ENCODE measurements at regions not wholly inside any gene's neighbourhood (a gene's known extent, or its start where the extent isn't known, plus 50 kb on each side); places are given as distances from the start of the nearest gene placed in this dataset.
"Not testable (repeated sequence)": the region's sequence is repeated elsewhere in the genome, so short reads cannot be mapped to it uniquely, and the experiment has no call there.

DNA sequence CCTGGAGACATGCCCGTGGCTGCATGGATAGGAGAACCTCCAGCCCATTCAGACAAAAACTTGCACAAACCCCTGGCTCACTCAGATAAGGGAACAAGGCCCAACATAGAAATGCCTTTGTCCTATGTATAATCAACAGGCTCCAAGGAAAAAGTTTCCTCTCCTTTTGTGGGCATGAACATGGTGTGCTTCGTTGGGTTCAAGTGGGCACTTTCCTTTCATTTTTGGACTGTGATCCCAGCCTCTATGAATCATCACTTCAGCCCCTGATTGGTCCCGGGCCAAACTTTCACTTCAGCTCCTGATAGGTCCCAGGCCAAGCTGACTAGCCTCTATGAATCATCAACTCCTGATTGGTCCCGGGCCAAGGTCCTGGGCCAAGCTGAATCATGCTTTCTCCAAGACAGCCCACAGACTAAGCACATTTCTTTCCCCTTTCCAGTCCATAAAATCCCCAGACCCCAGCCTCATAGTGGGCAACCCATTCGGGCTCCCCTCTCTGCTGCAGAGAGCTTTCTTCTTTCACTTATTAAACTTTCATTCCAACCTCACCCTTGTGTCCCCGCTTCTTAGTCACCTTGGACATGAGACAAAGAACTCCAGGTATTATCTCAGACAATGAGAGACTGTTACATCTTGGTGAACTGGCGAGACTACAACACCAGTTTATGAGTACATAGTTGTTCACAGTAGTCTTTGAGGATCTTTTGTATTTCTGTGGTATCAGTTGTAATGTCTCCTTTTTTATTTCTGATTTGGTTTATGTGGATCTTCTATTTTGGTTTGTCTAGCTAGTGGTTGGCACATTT, 146.7 kb downstream of the SPIN4 start:
- DNase-seq (ENCODE audit: low spot score in 2 of 2); intact Hi-C loops (cut with DNase I; ENCODE audit: low total_unique reads); H3K4me3 ChIP-seq (ENCODE audit: low read depth, poor library complexity, severe bottlenecking): not testable (repeated sequence)
- no CpG with 5 or more reads among the region's 7 CpGs for WGBS, 2 donors

DNA sequence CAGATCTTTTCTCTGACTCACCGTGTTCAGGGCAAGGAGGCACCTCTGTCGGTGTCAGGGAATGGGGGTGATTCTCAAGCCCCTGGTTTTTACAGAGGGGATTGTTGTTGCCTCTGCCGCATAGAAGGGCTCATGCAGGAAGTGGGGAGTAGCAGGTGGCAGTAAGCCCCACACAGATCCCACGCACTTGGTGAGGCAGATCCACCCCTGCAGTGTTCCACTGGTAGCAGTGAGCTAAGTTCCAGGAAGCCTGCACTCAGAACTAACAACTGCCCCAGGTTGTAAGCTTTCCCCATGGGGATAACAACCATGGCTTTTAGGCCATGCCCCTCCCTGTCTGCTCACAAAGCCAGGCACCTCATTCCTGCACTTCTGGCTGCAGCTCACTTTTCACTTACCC, 149.1 kb downstream of the SPIN4 start:
- H3K4me3 ChIP-seq (ENCODE audit: low read depth, poor library complexity, severe bottlenecking); DNase-seq (ENCODE audit: low spot score in 2 of 2); intact Hi-C loops (cut with DNase I; ENCODE audit: low total_unique reads): not testable (repeated sequence)
- no CpG with 5 or more reads among the region's 4 CpGs for WGBS, 2 donors

DNA sequence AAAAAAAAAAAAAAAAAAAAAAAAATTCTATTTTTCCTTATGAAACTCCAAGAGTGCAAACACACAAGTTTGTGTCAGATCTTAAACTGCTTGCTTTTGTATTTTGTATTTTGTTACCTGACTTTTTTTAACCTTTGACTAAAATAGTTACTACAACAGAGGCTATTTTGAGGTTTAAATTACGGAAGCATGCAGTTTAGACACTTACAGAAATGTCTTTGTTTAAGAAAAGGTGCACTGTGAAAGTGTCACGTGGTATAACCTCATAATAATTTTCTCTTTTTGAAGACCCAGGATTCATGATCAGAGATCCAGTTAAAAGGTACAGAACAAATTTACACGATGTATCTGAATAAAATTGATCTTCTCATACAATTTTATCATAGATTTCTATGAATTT, 152.4 kb downstream of the SPIN4 start:
- DNase-seq (ENCODE audit: low spot score in 2 of 2); H3K4me3 ChIP-seq (ENCODE audit: low read depth, poor library complexity, severe bottlenecking); intact Hi-C loops (cut with DNase I; ENCODE audit: low total_unique reads): not testable (repeated sequence)
- no CpG with 5 or more reads among the region's 3 CpGs for WGBS, 2 donors

DNA sequence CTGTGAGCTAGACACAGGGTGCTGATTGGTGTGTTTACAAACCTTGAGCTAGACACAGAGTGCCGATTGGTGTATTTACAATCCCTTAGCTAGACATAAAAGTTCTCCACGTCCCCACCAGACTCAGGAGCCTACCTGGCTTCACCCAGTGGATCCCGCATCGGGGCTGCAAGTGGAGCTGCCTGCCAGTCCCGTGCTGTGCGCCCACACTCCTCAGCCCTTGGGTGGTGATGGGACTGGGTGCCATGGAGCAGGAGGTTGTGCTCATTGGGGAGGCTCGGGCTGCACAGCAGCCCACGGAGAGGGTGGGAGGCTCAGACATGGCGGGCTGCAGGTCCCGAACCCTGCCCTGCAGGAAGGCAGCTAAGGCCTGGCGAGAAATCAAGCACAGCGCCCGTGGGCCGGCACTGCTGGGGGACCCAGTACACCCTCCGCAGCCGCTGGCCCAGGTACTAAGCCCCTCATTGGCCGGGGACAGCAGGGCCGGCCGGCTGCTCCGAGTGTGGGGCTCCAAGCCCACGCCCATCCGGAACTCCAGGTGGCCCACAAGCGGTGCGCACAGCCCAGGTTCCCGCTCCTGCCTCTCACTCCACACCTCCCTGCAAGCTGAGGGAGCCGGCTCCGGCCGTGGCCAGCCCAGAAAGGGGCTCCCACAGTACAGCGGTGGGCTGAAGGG, 158.6 kb downstream of the SPIN4 start:
- intact Hi-C loops (cut with DNase I; ENCODE audit: low total_unique reads); H3K4me3 ChIP-seq (ENCODE audit: low read depth, poor library complexity, severe bottlenecking): not testable (repeated sequence)
- peak in 1 of 2 donors; percentile 76 for DNase-seq (ENCODE audit: low spot score in 2 of 2)
- 84 to 92% methylated on average over 6 to 29 of the region's 29 CpGs for WGBS, 2 donors

DNA sequence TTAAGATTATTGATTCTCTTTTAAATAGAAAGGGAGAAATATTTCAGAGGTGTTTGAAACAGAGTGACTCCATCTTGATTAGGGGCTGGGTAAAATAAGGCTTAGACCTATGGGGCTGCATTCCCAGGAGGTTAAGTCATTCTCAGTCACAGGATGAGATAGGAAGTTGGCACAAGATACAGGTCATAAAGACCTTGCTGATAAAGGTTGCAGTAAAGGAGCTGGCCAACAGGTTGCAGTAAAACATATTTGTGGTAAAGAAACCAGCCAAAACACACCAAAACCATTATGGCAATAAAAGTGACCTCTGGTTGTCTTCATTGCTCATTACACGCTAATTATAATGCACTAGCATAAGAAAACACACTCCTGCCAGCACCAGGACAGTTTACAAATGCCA, 165.0 kb downstream of the SPIN4 start:
- H3K4me3 ChIP-seq (ENCODE audit: low read depth, poor library complexity, severe bottlenecking): no peak overlapping the region
- intact Hi-C loops (cut with DNase I; ENCODE audit: low total_unique reads): no loop called here
- no peak for DNase-seq (ENCODE audit: low spot score in 2 of 2)
- WGBS, 2 donors: 54 to 93% methylated on average over 1 of the region's 1 CpG
- TF ChIP-seq, protein P1, sequence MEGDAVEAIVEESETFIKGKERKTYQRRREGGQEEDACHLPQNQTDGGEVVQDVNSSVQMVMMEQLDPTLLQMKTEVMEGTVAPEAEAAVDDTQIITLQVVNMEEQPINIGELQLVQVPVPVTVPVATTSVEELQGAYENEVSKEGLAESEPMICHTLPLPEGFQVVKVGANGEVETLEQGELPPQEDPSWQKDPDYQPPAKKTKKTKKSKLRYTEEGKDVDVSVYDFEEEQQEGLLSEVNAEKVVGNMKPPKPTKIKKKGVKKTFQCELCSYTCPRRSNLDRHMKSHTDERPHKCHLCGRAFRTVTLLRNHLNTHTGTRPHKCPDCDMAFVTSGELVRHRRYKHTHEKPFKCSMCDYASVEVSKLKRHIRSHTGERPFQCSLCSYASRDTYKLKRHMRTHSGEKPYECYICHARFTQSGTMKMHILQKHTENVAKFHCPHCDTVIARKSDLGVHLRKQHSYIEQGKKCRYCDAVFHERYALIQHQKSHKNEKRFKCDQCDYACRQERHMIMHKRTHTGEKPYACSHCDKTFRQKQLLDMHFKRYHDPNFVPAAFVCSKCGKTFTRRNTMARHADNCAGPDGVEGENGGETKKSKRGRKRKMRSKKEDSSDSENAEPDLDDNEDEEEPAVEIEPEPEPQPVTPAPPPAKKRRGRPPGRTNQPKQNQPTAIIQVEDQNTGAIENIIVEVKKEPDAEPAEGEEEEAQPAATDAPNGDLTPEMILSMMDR (IDR thresholded peaks at IDR 0.05): no peak
- TF ChIP-seq POLR2A (IDR thresholded peaks at IDR 0.05): no peak

DNA sequence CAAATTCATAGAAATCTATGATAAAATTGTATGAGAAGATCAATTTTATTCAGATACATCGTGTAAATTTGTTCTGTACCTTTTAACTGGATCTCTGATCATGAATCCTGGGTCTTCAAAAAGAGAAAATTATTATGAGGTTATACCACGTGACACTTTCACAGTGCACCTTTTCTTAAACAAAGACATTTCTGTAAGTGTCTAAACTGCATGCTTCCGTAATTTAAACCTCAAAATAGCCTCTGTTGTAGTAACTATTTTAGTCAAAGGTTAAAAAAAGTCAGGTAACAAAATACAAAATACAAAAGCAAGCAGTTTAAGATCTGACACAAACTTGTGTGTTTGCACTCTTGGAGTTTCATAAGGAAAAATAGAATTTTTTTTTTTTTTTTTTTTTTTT, 171.3 kb downstream of the SPIN4 start:
- no CpG with 5 or more reads among the region's 3 CpGs for WGBS, 2 donors
- DNase-seq (ENCODE audit: low spot score in 2 of 2); intact Hi-C loops (cut with DNase I; ENCODE audit: low total_unique reads); H3K4me3 ChIP-seq (ENCODE audit: low read depth, poor library complexity, severe bottlenecking): not testable (repeated sequence)

DNA sequence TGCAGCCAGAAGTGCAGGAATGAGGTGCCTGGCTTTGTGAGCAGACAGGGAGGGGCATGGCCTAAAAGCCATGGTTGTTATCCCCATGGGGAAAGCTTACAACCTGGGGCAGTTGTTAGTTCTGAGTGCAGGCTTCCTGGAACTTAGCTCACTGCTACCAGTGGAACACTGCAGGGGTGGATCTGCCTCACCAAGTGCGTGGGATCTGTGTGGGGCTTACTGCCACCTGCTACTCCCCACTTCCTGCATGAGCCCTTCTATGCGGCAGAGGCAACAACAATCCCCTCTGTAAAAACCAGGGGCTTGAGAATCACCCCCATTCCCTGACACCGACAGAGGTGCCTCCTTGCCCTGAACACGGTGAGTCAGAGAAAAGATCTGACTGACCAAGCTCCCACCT, 174.6 kb downstream of the SPIN4 start:
- no CpG with 5 or more reads among the region's 4 CpGs for WGBS, 2 donors
- intact Hi-C loops (cut with DNase I; ENCODE audit: low total_unique reads); H3K4me3 ChIP-seq (ENCODE audit: low read depth, poor library complexity, severe bottlenecking); DNase-seq (ENCODE audit: low spot score in 2 of 2): not testable (repeated sequence)

DNA sequence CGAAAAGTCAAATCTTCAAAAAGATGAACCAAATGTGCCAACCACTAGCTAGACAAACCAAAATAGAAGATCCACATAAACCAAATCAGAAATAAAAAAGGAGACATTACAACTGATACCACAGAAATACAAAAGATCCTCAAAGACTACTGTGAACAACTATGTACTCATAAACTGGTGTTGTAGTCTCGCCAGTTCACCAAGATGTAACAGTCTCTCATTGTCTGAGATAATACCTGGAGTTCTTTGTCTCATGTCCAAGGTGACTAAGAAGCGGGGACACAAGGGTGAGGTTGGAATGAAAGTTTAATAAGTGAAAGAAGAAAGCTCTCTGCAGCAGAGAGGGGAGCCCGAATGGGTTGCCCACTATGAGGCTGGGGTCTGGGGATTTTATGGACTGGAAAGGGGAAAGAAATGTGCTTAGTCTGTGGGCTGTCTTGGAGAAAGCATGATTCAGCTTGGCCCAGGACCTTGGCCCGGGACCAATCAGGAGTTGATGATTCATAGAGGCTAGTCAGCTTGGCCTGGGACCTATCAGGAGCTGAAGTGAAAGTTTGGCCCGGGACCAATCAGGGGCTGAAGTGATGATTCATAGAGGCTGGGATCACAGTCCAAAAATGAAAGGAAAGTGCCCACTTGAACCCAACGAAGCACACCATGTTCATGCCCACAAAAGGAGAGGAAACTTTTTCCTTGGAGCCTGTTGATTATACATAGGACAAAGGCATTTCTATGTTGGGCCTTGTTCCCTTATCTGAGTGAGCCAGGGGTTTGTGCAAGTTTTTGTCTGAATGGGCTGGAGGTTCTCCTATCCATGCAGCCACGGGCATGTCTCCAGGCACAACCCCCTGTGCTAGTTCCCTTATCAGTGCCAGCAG, 177.1 kb downstream of the SPIN4 start:
- intact Hi-C loops (cut with DNase I; ENCODE audit: low total_unique reads); H3K4me3 ChIP-seq (ENCODE audit: low read depth, poor library complexity, severe bottlenecking); DNase-seq (ENCODE audit: low spot score in 2 of 2): not testable (repeated sequence)
- no CpG with 5 or more reads among the region's 8 CpGs for WGBS, 2 donors

DNA sequence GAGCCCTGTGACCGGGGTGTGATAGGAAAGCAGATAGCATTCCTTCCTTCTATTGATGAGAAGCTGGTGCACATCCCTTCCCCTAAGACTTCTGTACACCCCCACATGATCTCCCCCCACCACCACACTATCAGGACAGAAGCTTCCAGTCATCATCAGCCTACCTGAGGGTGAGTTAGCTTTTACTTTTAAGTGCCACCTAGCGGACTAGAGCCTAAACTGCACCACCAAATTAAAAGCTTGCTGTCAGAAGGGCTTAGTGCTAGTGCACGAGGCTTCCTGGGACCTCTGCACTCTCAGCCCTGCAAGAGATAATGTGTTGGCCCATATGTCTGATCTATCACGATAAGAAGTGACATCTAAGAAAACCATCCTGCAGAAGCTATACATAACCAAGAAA, 181.7 kb downstream of the SPIN4 start:
- intact Hi-C loops (cut with DNase I; ENCODE audit: low total_unique reads); DNase-seq (ENCODE audit: low spot score in 2 of 2); H3K4me3 ChIP-seq (ENCODE audit: low read depth, poor library complexity, severe bottlenecking): not testable (repeated sequence)
- no CpG with 5 or more reads among the region's 4 CpGs for WGBS, 2 donors

DNA sequence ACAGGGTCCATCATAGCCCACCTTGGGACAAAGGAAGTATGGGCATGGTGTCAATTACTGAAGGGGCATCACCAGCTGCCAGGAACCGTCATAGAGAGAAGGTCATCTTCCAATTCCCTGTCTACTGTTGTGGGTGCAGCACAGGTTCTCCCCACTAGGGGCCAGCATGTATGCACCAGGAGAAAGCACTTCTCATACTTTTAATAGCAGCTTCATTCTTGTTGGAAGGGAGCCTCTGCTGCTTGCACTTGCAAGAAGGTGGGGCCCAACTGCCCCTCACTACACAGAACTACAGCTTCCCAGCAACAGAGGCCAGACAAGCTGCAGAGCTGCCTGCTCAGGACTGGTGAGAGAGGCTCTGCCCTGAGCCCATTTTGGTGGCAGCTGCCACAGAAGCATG, 182.2 kb downstream of the SPIN4 start:
- no CpG with 5 or more reads among the region's 1 CpG for WGBS, 2 donors
- DNase-seq (ENCODE audit: low spot score in 2 of 2): not testable (repeated sequence)

DNA sequence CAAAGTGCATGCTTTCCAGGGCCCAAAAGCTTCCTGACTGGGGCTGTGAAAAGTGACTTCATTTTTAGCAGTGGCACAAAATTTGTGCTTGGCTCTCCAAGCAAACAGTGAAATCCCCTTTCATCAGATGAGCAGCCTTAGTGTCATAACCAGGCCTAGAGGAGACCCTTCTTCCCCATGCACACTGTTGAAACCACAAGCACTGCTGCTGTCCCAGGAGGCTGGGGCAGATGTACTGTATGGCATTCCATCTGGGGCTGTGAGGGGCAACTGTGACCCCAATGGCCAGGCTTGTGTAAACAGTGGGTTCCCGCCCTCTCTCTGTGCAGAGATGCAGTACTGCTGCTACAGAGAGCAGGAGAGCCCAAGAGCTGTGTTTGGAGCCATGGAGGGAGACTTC, 184.1 kb downstream of the SPIN4 start:
- H3K4me3 ChIP-seq (ENCODE audit: low read depth, poor library complexity, severe bottlenecking); intact Hi-C loops (cut with DNase I; ENCODE audit: low total_unique reads); DNase-seq (ENCODE audit: low spot score in 2 of 2): not testable (repeated sequence)
- WGBS, 2 donors: no CpG with 5 or more reads among the region's 1 CpG

More for the DNA sequence above, 182.2 kb downstream of the SPIN4 start:
- intact Hi-C loops (cut with DNase I; ENCODE audit: low total_unique reads); H3K4me3 ChIP-seq (ENCODE audit: low read depth, poor library complexity, severe bottlenecking): not testable (repeated sequence)

DNA sequence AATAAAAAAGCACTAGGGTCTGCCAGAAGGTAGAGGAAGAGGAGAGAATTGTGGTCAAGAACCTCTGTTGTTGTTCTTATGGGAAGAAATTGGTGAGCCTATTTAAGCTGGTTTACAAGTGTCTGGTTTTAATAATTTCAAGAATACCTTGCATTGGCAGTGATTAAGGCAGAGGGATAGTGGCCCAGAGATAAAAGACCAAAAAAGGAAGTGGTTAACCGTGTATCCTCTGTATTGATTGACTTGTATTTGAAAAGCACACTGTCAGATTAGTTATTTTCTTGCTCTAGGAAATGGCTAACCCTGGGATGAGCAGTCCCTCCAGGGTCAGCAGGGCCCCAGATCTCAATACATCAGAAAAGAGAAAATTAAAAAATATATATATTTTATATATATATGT, 190.1 kb downstream of the SPIN4 start:
- intact Hi-C loops (cut with DNase I; ENCODE audit: low total_unique reads); H3K4me3 ChIP-seq (ENCODE audit: low read depth, poor library complexity, severe bottlenecking); DNase-seq (ENCODE audit: low spot score in 2 of 2): not testable (repeated sequence)
- no CpG with 5 or more reads among the region's 1 CpG for WGBS, 2 donors

DNA sequence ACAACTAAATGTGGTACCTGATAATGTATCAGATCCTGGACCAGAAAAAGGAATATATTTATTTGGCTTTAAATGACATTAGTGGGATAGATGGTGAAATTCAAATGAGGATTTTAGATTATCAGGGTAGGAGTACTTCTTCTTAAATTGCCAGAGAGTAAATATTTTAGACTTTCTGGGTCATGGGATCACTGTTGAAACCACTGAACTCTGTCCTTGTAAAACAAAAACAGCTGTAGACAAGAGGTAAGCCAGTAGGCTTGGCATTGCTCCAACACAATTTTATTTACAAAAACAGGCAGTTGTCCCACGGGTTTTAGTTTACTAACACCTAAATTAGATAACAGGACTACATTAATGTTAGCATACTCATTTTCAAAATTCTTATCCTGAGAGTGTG, 190.8 kb downstream of the SPIN4 start:
- intact Hi-C loops (cut with DNase I; ENCODE audit: low total_unique reads): not testable (repeated sequence)
- no CpG with 5 or more reads among the region's 1 CpG for WGBS, 2 donors

More for the DNA sequence above, 190.8 kb downstream of the SPIN4 start:
- DNase-seq (ENCODE audit: low spot score in 2 of 2); H3K4me3 ChIP-seq (ENCODE audit: low read depth, poor library complexity, severe bottlenecking): not testable (repeated sequence)

All from lower leg skin (tissue), 4 donors.